ENCODE measurements at regions not wholly inside any gene's neighbourhood (a gene's known extent, or its start where the extent isn't known, plus 50 kb on each side); places are given as distances from the start of the nearest gene placed in this dataset.

GRCh38 chr7:53661645-53662217 lies 626.3 kb downstream of the POM121L12 start:
- no peak overlapping the region for H3K4me3 ChIP-seq (ENCODE audit: low read depth, poor library complexity, severe bottlenecking)
- no peak for TF ChIP-seq CTCF (IDR thresholded peaks at IDR 0.05)
- TF ChIP-seq POLR2A (IDR thresholded peaks at IDR 0.05), result no peak
- DNase-seq (ENCODE audit: low spot score in 2 of 2), result no peak
- intact Hi-C loops (cut with DNase I; ENCODE audit: low total_unique reads), result no loop called here
- 74 to 77% methylated on average over 4 of the region's 4 CpGs for WGBS, 2 donors

- intact Hi-C loops (cut with DNase I; ENCODE audit: low total_unique reads), result no loop called here
- no peak for DNase-seq (ENCODE audit: low spot score in 2 of 2)
- no peak overlapping the region for H3K4me3 ChIP-seq (ENCODE audit: low read depth, poor library complexity, severe bottlenecking)
- 29 to 35% methylated on average over 1 of the region's 1 CpG for WGBS, 2 donors
- TF ChIP-seq POLR2A (IDR thresholded peaks at IDR 0.05), result no peak
- no peak for TF ChIP-seq CTCF (IDR thresholded peaks at IDR 0.05)
Measured at GRCh38 chr7:53672681-53673080, 637.2 kb downstream of the POM121L12 start.

- intact Hi-C loops (cut with DNase I; ENCODE audit: low total_unique reads), result no loop called here
- 94 to 95% methylated on average over 1 of the region's 1 CpG for WGBS, 2 donors
- DNase-seq (ENCODE audit: low spot score in 2 of 2), result no peak
- TF ChIP-seq CTCF (IDR thresholded peaks at IDR 0.05) (no peak), POLR2A (IDR thresholded peaks at IDR 0.05) (no peak)
- H3K4me3 ChIP-seq (ENCODE audit: low read depth, poor library complexity, severe bottlenecking), result no peak overlapping the region
Measured at GRCh38 chr7:53675835-53676234, 640.4 kb downstream of the POM121L12 start.

- DNase-seq (ENCODE audit: low spot score in 2 of 2), result no peak
- TF ChIP-seq POLR2A (IDR thresholded peaks at IDR 0.05) (no peak), CTCF (IDR thresholded peaks at IDR 0.05) (no peak)
- intact Hi-C loops (cut with DNase I; ENCODE audit: low total_unique reads), result no loop called here
- no peak overlapping the region for H3K4me3 ChIP-seq (ENCODE audit: low read depth, poor library complexity, severe bottlenecking)
- 82 to 85% methylated on average over 3 of the region's 3 CpGs for WGBS, 2 donors
Measured at GRCh38 chr7:53684693-53685092, 649.3 kb downstream of the POM121L12 start.

- no peak for TF ChIP-seq POLR2A (IDR thresholded peaks at IDR 0.05)
- TF ChIP-seq CTCF (IDR thresholded peaks at IDR 0.05), result no peak
- DNase-seq (ENCODE audit: low spot score in 2 of 2), result no peak
- intact Hi-C loops (cut with DNase I; ENCODE audit: low total_unique reads), result no loop called here
- 88 to 93% methylated on average over 2 of the region's 2 CpGs for WGBS, 2 donors
- H3K4me3 ChIP-seq (ENCODE audit: low read depth, poor library complexity, severe bottlenecking), result no peak overlapping the region
Measured at GRCh38 chr7:53690411-53690810, 655.0 kb downstream of the POM121L12 start.

GRCh38 chr7:53697913-53698312 lies 662.5 kb downstream of the POM121L12 start:
- WGBS, 2 donors, result 43 to 53% methylated on average over 1 of the region's 1 CpG
- intact Hi-C loops (cut with DNase I; ENCODE audit: low total_unique reads), result no loop called here
- TF ChIP-seq POLR2A (IDR thresholded peaks at IDR 0.05) (no peak), CTCF (IDR thresholded peaks at IDR 0.05) (no peak)
- no peak overlapping the region for H3K4me3 ChIP-seq (ENCODE audit: low read depth, poor library complexity, severe bottlenecking)
- DNase-seq (ENCODE audit: low spot score in 2 of 2), result no peak
